Ectodermal cell (in vitro differentiated cells): ENCODE measurements at regions not wholly inside any gene's neighbourhood (a gene's known extent, or its start where the extent isn't known, plus 50 kb on each side); places are given as distances from the start of the nearest gene placed in this dataset.
A peak's percentile ranks its signal among the peaks of the same experiment; 100 is the strongest.

Experiments used
- H3K27ac ChIP-seq: 2 replicates; pipeline ENCODE4 v1.7.0; 2013; ENCODE audit warnings: mild to moderate bottlenecking, low read depth, low read length; ENCODE audit not compliant: insufficient read depth, poor library complexity, severe bottlenecking
- H3K27me3 ChIP-seq: 2 replicates; pipeline ENCODE4 v1.7.0; 2013; ENCODE audit warnings: mild to moderate bottlenecking, low read length; ENCODE audit not compliant: insufficient read depth, control insufficient read depth, poor library complexity, severe bottlenecking
- H3K36me3 ChIP-seq: one replicate; pipeline ENCODE4 v1.7.0; 2013; ENCODE audit warnings: low read length; ENCODE audit not compliant: control insufficient read depth, insufficient read depth
- H3K4me1 ChIP-seq: one replicate; pipeline ENCODE4 v1.7.0; 2013; ENCODE audit warnings: low read length; ENCODE audit not compliant: control insufficient read depth, insufficient read depth
- H3K4me3 ChIP-seq: 2 replicates; pipeline ENCODE4 v1.7.0; 2013; ENCODE audit warnings: low read depth, low read length, control low read depth; ENCODE audit not compliant: insufficient read depth
- H3K9me3 ChIP-seq: 2 replicates; pipeline ENCODE4 v1.7.0; 2013; ENCODE audit warnings: mild to moderate bottlenecking, low read length, moderate library complexity; ENCODE audit not compliant: control insufficient read depth
- WGBS, 2 experiments: methylation state at CpG; one replicate each; pipeline ENCODE4 v1.1.7; 2013; ENCODE audit warnings: missing lambda C conversion rate in 2 of 2; 5-methylcytosine and 5-hydroxymethylcytosine counted together

- H3K27me3 ChIP-seq = peaks cover 4% of the 10 kb centered on the region
- H3K27ac ChIP-seq = no peak overlapping the region
- H3K9me3 ChIP-seq = no peaks in the 10 kb centered on the region
- no peaks in the 10 kb centered on the region for H3K36me3 ChIP-seq
- 92 to 93% methylated on average over 8 of the region's 8 CpGs for whole genome bisulfite sequencing, 2 experiments
- H3K4me1 ChIP-seq = peaks cover 10% of the 10 kb centered on the region
- no peak overlapping the region for H3K4me3 ChIP-seq
Measured at GRCh38 chr22:26898946-26899605, 241.7 kb downstream of the MIAT start.

- no peak overlapping the region for H3K27ac ChIP-seq
- H3K9me3 ChIP-seq = no peaks in the 10 kb centered on the region
- no peak overlapping the region for H3K4me3 ChIP-seq
- H3K27me3 ChIP-seq = peaks cover 17% of the 10 kb centered on the region
- H3K4me1 ChIP-seq = peaks cover 10% of the 10 kb centered on the region
- H3K36me3 ChIP-seq = no peaks in the 10 kb centered on the region
- 76% methylated on average over 5 of the region's 5 CpGs for WGBS, 2 experiments
Measured at GRCh38 chr22:26900787-26901186, 243.4 kb downstream of the MIAT start.

- no peak overlapping the region for H3K27ac ChIP-seq
- H3K4me1 ChIP-seq = peaks cover 10% of the 10 kb centered on the region
- no peaks in the 10 kb centered on the region for H3K36me3 ChIP-seq
- H3K9me3 ChIP-seq = no peaks in the 10 kb centered on the region
- no peak overlapping the region for H3K4me3 ChIP-seq
- H3K27me3 ChIP-seq = peaks cover 17% of the 10 kb centered on the region
- 68 to 69% methylated on average over 20 of the region's 20 CpGs for WGBS, 2 experiments
Measured at GRCh38 chr22:26901198-26901816, 243.9 kb downstream of the MIAT start.

GRCh38 chr22:26902401-26903029, 245.1 kb downstream of the MIAT start:
- no peaks in the 10 kb centered on the region for H3K36me3 ChIP-seq
- H3K27ac ChIP-seq = no peak overlapping the region
- H3K4me1 ChIP-seq = peaks cover 10% of the 10 kb centered on the region
- H3K27me3 ChIP-seq = peaks cover 17% of the 10 kb centered on the region
- peak overlapping the region; percentile 7 for H3K4me3 ChIP-seq
- H3K9me3 ChIP-seq = no peaks in the 10 kb centered on the region
- WGBS, 2 experiments = 18 to 23% methylated on average over 7 of the region's 7 CpGs

- H3K36me3 ChIP-seq = no peaks in the 10 kb centered on the region
- WGBS, 2 experiments = 1% methylated on average over 34 to 36 of the region's 36 CpGs
- no peaks in the 10 kb centered on the region for H3K9me3 ChIP-seq
- no peak overlapping the region for H3K27ac ChIP-seq
- peaks cover 10% of the 10 kb centered on the region for H3K4me1 ChIP-seq
- peak overlapping the region; percentile 7 for H3K4me3 ChIP-seq
- H3K27me3 ChIP-seq = peaks cover 17% of the 10 kb centered on the region
Measured at GRCh38 chr22:26903030-26903856, 245.9 kb downstream of the MIAT start.

- Histone ChIP-seq H3K36me3 (no peaks in the 10 kb centered on the region), H3K4me3 (no peak overlapping the region), H3K4me1 (peaks cover 10% of the 10 kb centered on the region), H3K9me3 (no peaks in the 10 kb centered on the region), H3K27ac (no peak overlapping the region), H3K27me3 (peaks cover 17% of the 10 kb centered on the region)
- WGBS, 2 experiments = 44 to 46% methylated on average over 3 of the region's 3 CpGs
Measured at GRCh38 chr22:26904483-26904882, 247.1 kb downstream of the MIAT start.

- Histone ChIP-seq H3K27ac (no peak overlapping the region), H3K4me1 (peaks cover 10% of the 10 kb centered on the region), H3K27me3 (peaks cover 17% of the 10 kb centered on the region), H3K9me3 (no peaks in the 10 kb centered on the region), H3K36me3 (no peaks in the 10 kb centered on the region), H3K4me3 (no peak overlapping the region)
- WGBS, 2 experiments = 65 to 68% methylated on average over 3 of the region's 3 CpGs
Measured at GRCh38 chr22:26905076-26905475, 247.7 kb downstream of the MIAT start.

GRCh38 chr22:26905640-26906039, 248.3 kb downstream of the MIAT start:
- peaks cover 10% of the 10 kb centered on the region for H3K4me1 ChIP-seq
- 57 to 65% methylated on average over 4 of the region's 4 CpGs for WGBS, 2 experiments
- no peaks in the 10 kb centered on the region for H3K36me3 ChIP-seq
- H3K27ac ChIP-seq = no peak overlapping the region
- peaks cover 17% of the 10 kb centered on the region for H3K27me3 ChIP-seq
- H3K9me3 ChIP-seq = no peaks in the 10 kb centered on the region
- H3K4me3 ChIP-seq = no peak overlapping the region

- Histone ChIP-seq H3K9me3 (no peaks in the 10 kb centered on the region), H3K4me3 (no peak overlapping the region), H3K36me3 (no peaks in the 10 kb centered on the region), H3K27ac (no peak overlapping the region), H3K4me1 (peaks cover 11% of the 10 kb centered on the region), H3K27me3 (peaks cover 17% of the 10 kb centered on the region)
- WGBS, 2 experiments = 84 to 85% methylated on average over 10 of the region's 10 CpGs
Measured at GRCh38 chr22:26906464-26906863, 249.1 kb downstream of the MIAT start.

- WGBS, 2 experiments = 97% methylated on average over 2 of the region's 2 CpGs; no CpG with 5 or more reads in 1 of the 2 experiments
- H3K4me1 ChIP-seq = peaks cover 10% of the 10 kb centered on the region
- H3K9me3 ChIP-seq = no peaks in the 10 kb centered on the region
- H3K27me3 ChIP-seq = peaks cover 17% of the 10 kb centered on the region
- H3K4me3 ChIP-seq = no peak overlapping the region
- H3K36me3 ChIP-seq = no peaks in the 10 kb centered on the region
- no peak overlapping the region for H3K27ac ChIP-seq
Measured at GRCh38 chr22:26907366-26907765, 250.0 kb downstream of the MIAT start.
